ENCODE measurements at regions not wholly inside any gene's neighbourhood (a gene's known extent, or its start where the extent isn't known, plus 50 kb on each side); places are given as distances from the start of the nearest gene placed in this dataset.
"Not testable (repeated sequence)": the region's sequence is repeated elsewhere in the genome, so short reads cannot be mapped to it uniquely, and the experiment has no call there.

GRCh38 chr12:124070394-124071074, 97.5 kb downstream of the ZNF664 start:
- H3K4me3 Mint-ChIP-seq; H3K4me1 Mint-ChIP-seq; intact Hi-C loops (cut with micrococcal nuclease); H3K36me3 Mint-ChIP-seq (ENCODE audit: low read depth); H3K27ac Mint-ChIP-seq; H3K27me3 Mint-ChIP-seq; DNase-seq; H3K9me3 Mint-ChIP-seq: not testable (repeated sequence)

- no peaks in the 10 kb centered on the region for H3K9me3 Mint-ChIP-seq
- H3K27me3 Mint-ChIP-seq: peaks cover 5% of the 10 kb centered on the region
- no peak for DNase-seq
- H3K4me3 Mint-ChIP-seq: no peak overlapping the region
- H3K27ac Mint-ChIP-seq: no peak overlapping the region
- peaks cover 4% of the 10 kb centered on the region for H3K4me1 Mint-ChIP-seq
- no peaks in the 10 kb centered on the region for H3K36me3 Mint-ChIP-seq (ENCODE audit: low read depth)
- intact Hi-C loops (cut with micrococcal nuclease): no loop called here
These were observed 98.0 kb downstream of the ZNF664 start for GRCh38 chr12:124071075-124071443.

DNA sequence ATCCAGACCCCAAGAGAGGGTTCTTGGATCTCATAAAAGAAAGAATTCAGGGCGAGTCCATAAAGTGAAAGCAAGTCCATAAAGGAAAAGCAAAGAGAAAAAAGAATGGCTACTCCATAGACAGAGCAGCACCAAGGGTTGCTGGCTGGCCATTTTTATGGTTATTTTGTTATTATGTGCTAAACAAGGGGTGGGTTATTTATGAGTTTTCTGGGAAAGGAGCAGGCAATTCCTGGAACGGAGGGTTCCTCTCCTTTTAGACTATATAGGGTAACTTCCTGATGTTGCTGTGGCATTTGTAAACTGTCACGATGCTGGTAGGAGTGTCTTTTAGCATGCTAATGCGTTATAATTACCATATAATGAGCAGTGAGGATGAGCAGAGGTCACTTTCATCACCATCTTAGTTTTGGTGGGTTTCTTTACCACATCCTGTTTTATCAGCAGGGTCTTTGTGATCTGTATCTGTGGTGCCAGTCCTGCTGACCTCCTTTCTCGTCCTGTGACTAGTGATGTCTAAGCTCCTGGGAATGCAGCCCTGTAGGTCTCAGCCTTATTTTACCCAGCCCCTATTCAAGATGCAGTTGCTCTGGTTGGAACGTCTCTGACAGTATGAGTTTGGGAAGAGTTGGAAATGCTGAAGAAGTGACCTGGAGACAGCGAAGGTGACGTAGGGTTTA, 100.5 kb downstream of the ZNF664 start:
- no peaks in the 10 kb centered on the region for H3K9me3 Mint-ChIP-seq
- no peak overlapping the region for H3K27ac Mint-ChIP-seq
- intact Hi-C loops (cut with micrococcal nuclease): no loop called here
- no peaks in the 10 kb centered on the region for H3K36me3 Mint-ChIP-seq (ENCODE audit: low read depth)
- H3K27me3 Mint-ChIP-seq: peaks cover 5% of the 10 kb centered on the region
- H3K4me3 Mint-ChIP-seq: no peak overlapping the region
- no peak for DNase-seq
- H3K4me1 Mint-ChIP-seq: peaks cover 4% of the 10 kb centered on the region

- Mint-ChIP-seq H3K4me3 (no peak overlapping the region), H3K4me1 (peaks cover 4% of the 10 kb centered on the region), H3K9me3 (no peaks in the 10 kb centered on the region), H3K27ac (no peak overlapping the region), H3K36me3 (ENCODE audit: low read depth) (no peaks in the 10 kb centered on the region), H3K27me3 (peaks cover 5% of the 10 kb centered on the region)
- no peak for DNase-seq
- intact Hi-C loops (cut with micrococcal nuclease): no loop called here
These were observed 102.8 kb downstream of the ZNF664 start for GRCh38 chr12:124075841-124076240.

DNA sequence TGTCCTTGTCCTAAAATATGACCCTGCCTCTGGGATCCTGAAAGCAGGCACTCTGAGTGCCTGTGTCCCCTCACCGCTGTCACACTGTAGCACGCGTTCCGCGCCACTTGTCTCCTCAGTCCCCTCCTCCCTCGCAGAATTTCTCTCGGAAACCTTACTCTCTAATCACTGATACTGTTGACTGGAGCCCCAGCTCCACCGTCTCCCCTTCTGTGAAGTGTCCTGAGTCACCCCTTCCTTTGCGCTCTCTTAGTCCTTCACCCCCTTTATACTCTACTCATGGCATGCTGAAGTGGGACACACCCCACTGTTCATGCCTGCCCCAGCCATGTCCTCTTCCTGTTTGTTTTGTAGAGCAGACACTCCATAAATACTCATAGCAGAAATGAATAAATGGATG, 104.7 kb downstream of the ZNF664 start:
- Mint-ChIP-seq H3K9me3 (no peaks in the 10 kb centered on the region), H3K4me1 (peaks cover 4% of the 10 kb centered on the region), H3K27ac (no peak overlapping the region), H3K36me3 (ENCODE audit: low read depth) (no peaks in the 10 kb centered on the region), H3K4me3 (no peak overlapping the region), H3K27me3 (peaks cover 3% of the 10 kb centered on the region)
- DNase-seq: no peak
- intact Hi-C loops (cut with micrococcal nuclease): no loop called here

DNA sequence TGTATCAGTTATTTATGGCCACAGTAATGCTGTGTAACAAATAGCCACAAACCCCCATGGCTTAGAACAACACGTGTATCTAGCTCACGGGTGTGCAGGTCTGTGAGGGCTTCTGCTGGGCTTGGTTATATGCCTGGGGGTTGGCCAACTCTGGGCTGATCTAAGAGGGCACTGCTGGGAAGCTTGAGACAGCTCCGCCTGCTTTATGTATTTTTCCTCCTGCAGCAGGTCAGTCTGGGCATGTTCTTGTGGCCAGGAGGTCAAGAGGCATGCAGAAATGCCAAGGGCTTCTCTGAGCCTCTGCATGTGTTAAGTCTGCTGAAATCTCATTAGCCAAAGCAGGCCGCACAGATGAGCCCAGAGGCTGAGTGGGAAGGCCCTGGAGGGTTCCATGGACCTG, 105.8 kb downstream of the ZNF664 start:
- Mint-ChIP-seq H3K36me3 (ENCODE audit: low read depth) (no peaks in the 10 kb centered on the region), H3K27me3 (peaks cover 3% of the 10 kb centered on the region), H3K4me1 (no peaks in the 10 kb centered on the region), H3K27ac (no peak overlapping the region), H3K9me3 (no peaks in the 10 kb centered on the region), H3K4me3 (no peak overlapping the region)
- intact Hi-C loops (cut with micrococcal nuclease): no loop called here
- no peak for DNase-seq

DNA sequence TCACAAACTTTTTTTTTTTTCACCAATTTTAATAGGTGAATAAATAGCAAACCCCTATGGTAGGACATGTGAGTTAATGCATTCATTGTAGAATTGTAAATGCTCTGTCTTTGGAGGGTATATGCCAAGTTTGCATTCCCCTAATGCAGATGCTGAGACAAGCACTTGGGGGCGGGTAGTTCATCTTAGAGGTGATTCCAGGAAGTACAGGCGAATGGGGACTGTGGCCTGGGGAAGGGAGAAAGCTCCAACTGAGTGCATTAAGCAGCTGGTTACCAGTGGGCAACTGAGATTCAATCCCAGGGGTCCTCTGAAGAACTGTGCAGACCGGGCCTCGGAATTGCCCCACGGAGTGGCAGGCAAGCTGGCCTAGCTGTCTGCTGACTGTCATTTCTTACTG, 107.6 kb downstream of the ZNF664 start:
- Mint-ChIP-seq H3K4me1 (no peaks in the 10 kb centered on the region), H3K4me3 (no peak overlapping the region), H3K36me3 (ENCODE audit: low read depth) (no peaks in the 10 kb centered on the region), H3K9me3 (no peaks in the 10 kb centered on the region), H3K27ac (no peak overlapping the region), H3K27me3 (no peaks in the 10 kb centered on the region)
- DNase-seq: no peak
- intact Hi-C loops (cut with micrococcal nuclease): no loop called here

- H3K36me3 Mint-ChIP-seq (ENCODE audit: low read depth): no peaks in the 10 kb centered on the region
- H3K4me1 Mint-ChIP-seq: no peaks in the 10 kb centered on the region
- no peak for DNase-seq
- no peak overlapping the region for H3K4me3 Mint-ChIP-seq
- H3K27me3 Mint-ChIP-seq: no peaks in the 10 kb centered on the region
- no peaks in the 10 kb centered on the region for H3K9me3 Mint-ChIP-seq
- intact Hi-C loops (cut with micrococcal nuclease): no loop called here
- no peak overlapping the region for H3K27ac Mint-ChIP-seq
These were observed 109.0 kb downstream of the ZNF664 start for GRCh38 chr12:124082012-124082411.

- H3K4me1 Mint-ChIP-seq: no peaks in the 10 kb centered on the region
- no peak overlapping the region for H3K27ac Mint-ChIP-seq
- intact Hi-C loops (cut with micrococcal nuclease): no loop called here
- no peak overlapping the region for H3K4me3 Mint-ChIP-seq
- H3K27me3 Mint-ChIP-seq: no peaks in the 10 kb centered on the region
- H3K36me3 Mint-ChIP-seq (ENCODE audit: low read depth): no peaks in the 10 kb centered on the region
- no peaks in the 10 kb centered on the region for H3K9me3 Mint-ChIP-seq
- DNase-seq: no peak
These were observed 109.7 kb downstream of the ZNF664 start for GRCh38 chr12:124082687-124083086.

GRCh38 chr12:124083708-124084107, 110.7 kb downstream of the ZNF664 start:
- Mint-ChIP-seq H3K36me3 (ENCODE audit: low read depth) (no peaks in the 10 kb centered on the region), H3K27me3 (no peaks in the 10 kb centered on the region), H3K4me3 (no peak overlapping the region), H3K9me3 (no peaks in the 10 kb centered on the region), H3K4me1 (no peaks in the 10 kb centered on the region), H3K27ac (no peak overlapping the region)
- DNase-seq: no peak
- intact Hi-C loops (cut with micrococcal nuclease): no loop called here

DNA sequence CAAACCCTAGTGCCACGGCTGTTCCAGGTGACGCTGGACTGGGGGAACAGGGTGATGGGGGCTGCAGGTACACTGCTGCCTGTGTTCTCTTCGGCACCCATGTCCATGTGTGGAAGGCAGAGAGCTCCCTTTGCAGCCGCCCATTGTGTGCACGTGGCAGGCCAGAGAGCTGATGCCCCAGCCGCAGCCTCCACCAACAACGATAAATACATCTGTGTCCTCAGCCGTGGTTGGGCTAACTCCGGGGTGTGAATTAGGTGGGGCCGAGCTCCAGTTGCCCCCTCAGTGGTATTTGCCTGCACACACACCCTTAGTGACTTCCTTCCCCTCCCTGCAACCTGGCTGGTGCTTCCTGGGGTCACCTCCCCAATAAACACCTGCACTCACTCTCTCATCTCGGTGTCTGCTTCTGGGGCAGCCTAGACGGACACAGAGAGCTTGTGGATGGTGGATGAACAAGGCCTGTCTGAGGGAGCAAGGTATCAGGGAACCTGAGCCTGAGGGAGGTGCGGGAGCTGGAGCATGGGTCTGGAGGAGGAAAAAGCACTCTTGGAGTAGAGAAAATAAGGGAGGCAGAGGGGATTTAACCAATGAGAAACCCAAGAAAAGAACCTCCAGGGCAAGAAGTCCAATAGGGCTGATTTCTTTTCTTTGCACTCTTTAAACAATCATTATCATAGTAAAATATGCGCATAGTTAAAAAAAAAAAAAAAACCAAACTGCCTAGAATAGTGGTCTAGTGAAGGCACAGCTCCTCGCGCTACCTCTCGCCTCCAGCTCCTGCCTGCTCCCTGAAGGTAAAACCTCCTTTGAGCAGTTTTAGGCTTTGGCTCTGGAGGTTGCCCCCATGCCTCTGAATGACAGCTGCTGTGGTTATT, 112.6 kb downstream of the ZNF664 start:
- intact Hi-C loops (cut with micrococcal nuclease): no loop called here
- Mint-ChIP-seq H3K4me1 (no peaks in the 10 kb centered on the region), H3K4me3 (no peak overlapping the region), H3K27me3 (no peaks in the 10 kb centered on the region), H3K36me3 (ENCODE audit: low read depth) (no peaks in the 10 kb centered on the region), H3K27ac (no peak overlapping the region), H3K9me3 (no peaks in the 10 kb centered on the region)
- DNase-seq: no peak

- H3K36me3 Mint-ChIP-seq (ENCODE audit: low read depth): no peaks in the 10 kb centered on the region
- no peak overlapping the region for H3K27ac Mint-ChIP-seq
- intact Hi-C loops (cut with micrococcal nuclease): no loop called here
- H3K4me3 Mint-ChIP-seq: no peak overlapping the region
- DNase-seq: no peak
- H3K9me3 Mint-ChIP-seq: no peaks in the 10 kb centered on the region
- no peaks in the 10 kb centered on the region for H3K4me1 Mint-ChIP-seq
- no peaks in the 10 kb centered on the region for H3K27me3 Mint-ChIP-seq
These were observed 113.4 kb downstream of the ZNF664 start for GRCh38 chr12:124086299-124086898.

GRCh38 chr12:124087266-124088051, 114.4 kb downstream of the ZNF664 start:
- Mint-ChIP-seq H3K27me3 (no peaks in the 10 kb centered on the region), H3K27ac (no peak overlapping the region), H3K4me1 (no peaks in the 10 kb centered on the region), H3K4me3 (no peak overlapping the region), H3K9me3 (no peaks in the 10 kb centered on the region), H3K36me3 (ENCODE audit: low read depth) (no peaks in the 10 kb centered on the region)
- no peak for DNase-seq
- intact Hi-C loops (cut with micrococcal nuclease): no loop called here

All from activated CD4-positive, alpha-beta T cell treated with anti-CD3 and anti-CD28 coated beads, Interleukin-2, amount 10 ng/mL, durations not matched to agents 24 days and 14 days (primary cell).